ENCODE measurements at regions not wholly inside any gene's neighbourhood (a gene's known extent, or its start where the extent isn't known, plus 50 kb on each side); places are given as distances from the start of the nearest gene placed in this dataset.

DNA sequence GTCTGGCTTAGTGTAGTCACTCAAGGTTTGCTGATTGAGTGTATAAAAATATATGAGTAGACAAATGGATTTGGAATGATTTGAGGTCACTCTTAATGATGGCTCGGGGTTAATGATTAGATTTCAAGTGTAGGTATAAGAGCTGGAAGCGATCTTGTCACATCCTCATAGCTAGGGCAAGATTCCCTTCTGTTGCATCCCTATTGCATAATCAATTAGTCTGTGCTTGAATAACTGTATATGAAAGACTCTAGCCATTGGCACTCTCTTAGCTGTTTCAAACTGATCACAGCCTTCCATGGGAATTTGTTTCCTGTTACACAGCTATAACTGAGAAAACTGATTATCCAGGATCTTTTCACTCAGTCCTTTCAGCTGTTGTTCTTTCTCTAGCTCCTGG lies 811.6 kb downstream of the TLE4 start:
- Histone ChIP-seq H3K27ac (ENCODE audit: insufficient read length, low read depth, low read length) (no peak overlapping the region), H3K23me2 (ENCODE audit: insufficient read length, low read depth, low read length, poor library complexity, severe bottlenecking) (no peaks in the 10 kb centered on the region), H3K9me3 (ENCODE audit: control insufficient read depth, low read depth, low read length) (no peaks in the 10 kb centered on the region), H3K79me1 (ENCODE audit: insufficient read depth, low read depth, low read length, poor library complexity, severe bottlenecking) (no peaks in the 10 kb centered on the region), H3K4me2 (ENCODE audit: insufficient read depth, insufficient read length, low read length) (no peak overlapping the region), H4K20me1 (ENCODE audit: control insufficient read depth, insufficient read depth, insufficient read length) (no peaks in the 10 kb centered on the region), H2BK5ac (ENCODE audit: insufficient read length, low read length) (no peak overlapping the region), H2BK15ac (ENCODE audit: low read depth, low read length) (no peak overlapping the region), H3K27me3 (ENCODE audit: insufficient read depth, low read length) (no peaks in the 10 kb centered on the region), H3T11ph (ENCODE audit: low read length) (no peak overlapping the region), H3K79me2 (ENCODE audit: insufficient read depth, low read length) (no peaks in the 10 kb centered on the region), H4K8ac (replicated peaks; ENCODE audit: insufficient read length, low read depth, low read length) (no peak overlapping the region), H4K91ac (ENCODE audit: insufficient read length, low read depth, low read length) (no peak overlapping the region), H3K56ac (ENCODE audit: insufficient read length, low read depth, low read length) (no peak overlapping the region), H2BK12ac (ENCODE audit: insufficient read length, low read depth, low read length) (no peak overlapping the region), H2AK5ac (ENCODE audit: insufficient read length, low read length) (no peak overlapping the region), H2BK120ac (ENCODE audit: low read depth, low read length, poor library complexity, severe bottlenecking) (no peak overlapping the region), H3K14ac (ENCODE audit: insufficient read depth, low read length) (no peak overlapping the region), H2AFZ (ENCODE audit: low read length) (no peak overlapping the region), H4K5ac (ENCODE audit: insufficient read length, low read depth, low read length) (no peak overlapping the region), H3K23ac (ENCODE audit: insufficient read length, low read depth, low read length) (no peak overlapping the region), H3K4ac (ENCODE audit: low read depth, low read length) (no peak overlapping the region), H3K18ac (ENCODE audit: insufficient read length, low read depth, low read length) (no peak overlapping the region), H2BK20ac (ENCODE audit: low read depth, low read length, poor library complexity, severe bottlenecking) (no peak overlapping the region), H3K4me1 (ENCODE audit: insufficient read depth, low read length) (peaks cover 2% of the 10 kb centered on the region; the same call in 1 of the 2 replicates), H3K9ac (ENCODE audit: extremely low read depth, insufficient read length, low read length) (no peak overlapping the region)
- no peaks in the 10 kb centered on the region for H3K27me3 Mint-ChIP-seq (ENCODE audit: low read depth)
- DNase-seq, result no peak
- no peak overlapping the region for H3K27ac Mint-ChIP-seq
- no peaks in the 10 kb centered on the region for H3K9me3 Mint-ChIP-seq
- TF ChIP-seq, protein P1, sequence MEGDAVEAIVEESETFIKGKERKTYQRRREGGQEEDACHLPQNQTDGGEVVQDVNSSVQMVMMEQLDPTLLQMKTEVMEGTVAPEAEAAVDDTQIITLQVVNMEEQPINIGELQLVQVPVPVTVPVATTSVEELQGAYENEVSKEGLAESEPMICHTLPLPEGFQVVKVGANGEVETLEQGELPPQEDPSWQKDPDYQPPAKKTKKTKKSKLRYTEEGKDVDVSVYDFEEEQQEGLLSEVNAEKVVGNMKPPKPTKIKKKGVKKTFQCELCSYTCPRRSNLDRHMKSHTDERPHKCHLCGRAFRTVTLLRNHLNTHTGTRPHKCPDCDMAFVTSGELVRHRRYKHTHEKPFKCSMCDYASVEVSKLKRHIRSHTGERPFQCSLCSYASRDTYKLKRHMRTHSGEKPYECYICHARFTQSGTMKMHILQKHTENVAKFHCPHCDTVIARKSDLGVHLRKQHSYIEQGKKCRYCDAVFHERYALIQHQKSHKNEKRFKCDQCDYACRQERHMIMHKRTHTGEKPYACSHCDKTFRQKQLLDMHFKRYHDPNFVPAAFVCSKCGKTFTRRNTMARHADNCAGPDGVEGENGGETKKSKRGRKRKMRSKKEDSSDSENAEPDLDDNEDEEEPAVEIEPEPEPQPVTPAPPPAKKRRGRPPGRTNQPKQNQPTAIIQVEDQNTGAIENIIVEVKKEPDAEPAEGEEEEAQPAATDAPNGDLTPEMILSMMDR (conservative IDR thresholded peaks at IDR 0.05), result no peak
- H3K4me1 Mint-ChIP-seq, result peaks cover 6 to 9% of the 10 kb centered on the region in 2 experiments; a peak in 3 of 4 replicates
- WGBS (ENCODE audit: extremely low coverage, insufficient read length, low lambda C conversion rate), result no CpG with 5 or more reads among the region's 2 CpGs
- no peak overlapping the region for H3K4me3 Mint-ChIP-seq
- H3K36me3 Mint-ChIP-seq (ENCODE audit: insufficient read depth in 1 of 3, low read depth in 3 of 3), result no peaks in the 10 kb centered on the region

All from H9 (cell line).